Right lobe of liver (tissue), 4 donors: ENCODE measurements at regions not wholly inside any gene's neighbourhood (a gene's known extent, or its start where the extent isn't known, plus 50 kb on each side); places are given as distances from the start of the nearest gene placed in this dataset.

Experiments
- CTCF ChIP-seq, 4 donors: fragments of 200-600 bp in 3 of 4; fragments of 450-650 bp in 1 of 4; IDR thresholded peaks; one replicate each; pipeline versions ENCODE4 v1.5.1 to v1.8.0; 2016 to 2022; ENCODE audit warnings: antibody characterized with exemption in 4 of 4, mild to moderate bottlenecking in 2 of 4
- POLR2A ChIP-seq: fragments of 450-650 bp; IDR thresholded peaks from one replicate; pipeline ENCODE4 v1.6.1; 2017; ENCODE audit warnings: antibody characterized with exemption, mild to moderate bottlenecking
- donor health status: DM: no; HTN: no; CAD: no.
- donor health status: DM: no; HTN: no; CAD: no.
- donor health status: DM: no; HTN: yes; CAD: no.

GRCh38 chr4:188992706-188993105, 853.5 kb downstream of the TRIML1 start:
- TF ChIP-seq CTCF (IDR thresholded peaks at IDR 0.05) (no peak), POLR2A (no peak)
